Superior temporal gyrus (tissue), 1 donor: ENCODE measurements at regions not wholly inside any gene's neighbourhood (a gene's known extent, or its start where the extent isn't known, plus 50 kb on each side); places are given as distances from the start of the nearest gene placed in this dataset.
A peak's percentile ranks its signal among the peaks of the same experiment; 100 is the strongest.
"Not testable (repeated sequence)": the region's sequence is repeated elsewhere in the genome, so short reads cannot be mapped to it uniquely, and the experiment has no call there.

Source experiments
- DNase-seq: peaks from one replicate; pipeline ENCODE4 v3.0.0-alpha.2; 2016; ENCODE audit errors: extremely low spot score

DNA sequence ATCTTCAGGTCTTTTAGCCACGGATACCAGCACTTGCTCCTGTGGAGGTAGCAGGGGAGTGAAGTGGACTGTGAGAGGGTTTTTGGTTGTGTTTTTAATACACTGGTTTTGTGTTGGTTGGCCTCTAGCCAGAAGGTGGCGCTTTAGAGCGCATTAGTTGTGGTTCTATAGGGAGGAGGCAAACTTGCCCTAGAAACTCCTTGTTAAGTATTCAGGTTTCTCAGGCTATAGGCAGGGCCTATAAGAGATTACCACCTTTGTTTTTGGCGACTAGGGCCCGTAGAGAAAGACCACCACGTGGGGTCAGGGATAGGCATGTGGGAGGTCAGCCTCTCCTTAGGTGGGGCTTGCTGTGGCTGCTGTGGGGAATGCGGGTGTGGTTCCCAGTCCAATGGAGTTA is 221.6 kb upstream of the SPANXN4 start:
- no peak for DNase-seq

DNA sequence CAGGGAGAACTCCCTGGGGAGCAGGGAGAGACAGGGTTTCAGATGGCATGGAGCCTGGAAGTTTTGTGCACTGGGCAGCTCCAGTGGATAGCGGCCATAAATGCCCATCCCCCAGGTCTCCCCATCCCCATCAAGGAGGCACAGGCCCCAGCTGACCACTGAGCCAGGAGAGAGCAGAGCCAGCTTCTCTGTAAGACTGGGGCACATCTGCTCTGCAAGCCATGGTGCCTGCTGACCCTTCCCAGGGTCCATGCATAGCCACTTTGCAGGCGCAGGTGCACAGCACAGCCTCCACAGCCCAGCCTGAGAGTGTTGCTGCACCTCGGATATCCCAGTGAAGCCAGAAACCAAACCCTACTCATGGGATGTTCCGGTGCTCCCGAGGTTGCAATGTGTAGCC is 206.3 kb upstream of the SPANXN4 start:
- no peak for DNase-seq

DNA sequence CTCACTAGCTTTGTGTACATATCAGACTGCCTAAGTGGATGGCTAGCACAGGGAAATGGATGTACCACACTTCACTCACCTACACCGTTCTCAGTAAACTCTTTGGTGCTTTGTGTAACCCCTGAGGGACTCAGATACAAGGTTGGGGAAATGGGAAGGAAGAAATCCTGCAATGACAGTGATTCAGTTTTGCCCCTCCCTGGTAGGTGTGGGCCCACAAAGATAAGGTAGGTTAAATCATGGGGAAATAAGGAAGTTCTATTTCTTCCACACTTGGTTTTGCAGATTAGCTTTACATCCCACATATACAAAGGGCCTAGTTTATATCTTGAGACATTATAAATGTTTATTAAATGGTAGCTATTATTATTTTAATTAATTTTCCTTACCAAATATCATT is 197.6 kb upstream of the SPANXN4 start:
- DNase-seq: no peak

DNA sequence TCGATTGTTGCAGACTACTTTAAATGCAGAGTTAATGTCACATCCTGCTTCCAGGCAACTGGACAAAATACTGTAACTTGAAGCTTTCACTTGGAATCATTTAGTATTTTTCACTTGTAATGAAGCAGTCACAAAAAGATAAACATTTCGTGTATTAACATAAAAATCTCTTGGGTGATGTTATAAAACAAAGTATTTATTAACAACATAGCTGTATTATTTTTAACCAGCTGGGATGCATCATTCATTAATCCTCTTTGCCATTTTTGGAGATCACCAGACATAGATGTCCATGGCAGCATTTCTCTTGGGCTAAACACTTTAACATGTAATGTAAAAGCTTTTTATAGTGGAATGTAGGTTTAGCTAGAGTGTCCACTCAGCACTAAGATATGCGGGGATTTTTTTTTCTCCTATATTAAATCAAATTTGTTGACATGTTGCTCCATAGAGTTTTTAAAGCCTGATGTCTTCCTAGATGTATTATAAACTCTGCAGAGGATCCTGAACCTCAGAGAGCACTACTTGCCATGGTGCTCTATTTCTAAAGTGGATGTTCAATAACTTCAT is 193.7 kb upstream of the SPANXN4 start:
- no peak for DNase-seq

DNA sequence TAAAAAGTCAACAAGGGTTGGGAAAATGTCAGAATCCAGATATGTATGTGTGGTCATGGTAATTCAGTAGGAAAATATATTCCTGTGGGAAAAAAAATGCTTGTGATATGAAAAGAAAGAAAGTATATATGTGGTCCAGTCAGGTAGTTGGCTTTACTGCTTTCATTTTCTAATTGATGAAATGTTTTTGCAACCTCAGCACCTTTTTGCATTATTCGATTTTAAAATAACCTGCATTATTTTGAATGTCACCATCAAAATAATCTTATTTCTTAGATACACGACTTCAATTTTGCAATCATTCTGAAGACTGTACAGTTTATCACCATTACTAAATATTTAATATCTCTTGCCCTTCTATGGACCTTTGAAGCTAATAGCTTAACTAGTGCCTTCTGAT is 170.8 kb upstream of the SPANXN4 start:
- DNase-seq: no peak

DNA sequence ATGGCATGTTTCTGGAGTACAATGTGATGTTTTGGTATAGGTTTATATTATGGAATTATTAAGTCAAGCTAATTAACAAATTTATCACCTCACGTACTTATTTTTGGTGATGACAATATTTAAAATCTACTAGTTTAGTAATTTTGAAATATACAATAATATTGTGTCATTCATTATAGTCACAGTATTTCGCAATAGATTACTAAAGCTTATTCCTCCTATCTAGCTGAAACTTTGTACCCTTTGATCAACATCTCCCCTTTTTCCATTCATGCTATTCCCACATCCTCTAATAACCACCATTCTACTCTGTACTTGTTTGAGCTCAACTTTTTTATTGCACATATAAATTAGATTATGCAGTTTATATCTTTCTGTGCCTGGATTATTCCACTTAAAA is 164.8 kb upstream of the SPANXN4 start:
- no peak for DNase-seq

DNA sequence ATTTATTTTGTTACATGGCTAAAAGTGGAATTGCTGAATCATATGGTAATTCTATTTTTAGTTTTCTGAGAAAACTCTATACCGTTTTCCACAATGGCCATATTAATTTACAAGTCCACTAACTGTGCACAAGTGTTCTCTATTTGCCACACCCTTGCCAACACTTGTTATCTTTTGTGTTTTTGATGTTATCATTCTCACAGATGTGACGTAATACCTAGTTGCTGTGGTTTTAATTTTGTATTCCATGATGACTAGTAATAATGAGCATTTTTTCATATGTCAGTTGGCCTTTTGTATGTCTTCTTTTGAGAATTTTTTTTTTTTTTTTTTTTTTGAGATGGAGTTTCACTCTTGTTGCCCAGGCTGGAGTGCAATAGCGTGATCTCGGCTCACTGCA is 164.2 kb upstream of the SPANXN4 start:
- DNase-seq: no peak

DNA sequence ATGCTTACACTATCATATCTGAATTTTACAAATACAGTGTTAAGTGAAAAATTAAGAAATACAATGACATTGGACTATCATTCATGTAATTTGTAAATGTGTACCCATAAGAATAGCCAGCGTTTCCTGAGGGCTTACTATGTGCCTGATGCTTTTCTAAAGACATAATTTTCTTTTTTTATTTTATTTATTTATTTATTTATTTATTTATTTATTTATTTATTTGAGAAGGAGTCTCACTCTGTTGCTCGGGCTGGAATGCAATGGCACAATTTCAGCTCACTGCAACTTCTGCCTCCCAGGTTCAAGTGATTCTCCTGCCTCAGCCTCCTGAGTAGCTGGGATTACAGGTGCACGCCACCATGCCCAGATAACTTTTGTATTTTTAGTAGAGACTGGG is 159.5 kb upstream of the SPANXN4 start:
- DNase-seq: not testable (repeated sequence)

DNA sequence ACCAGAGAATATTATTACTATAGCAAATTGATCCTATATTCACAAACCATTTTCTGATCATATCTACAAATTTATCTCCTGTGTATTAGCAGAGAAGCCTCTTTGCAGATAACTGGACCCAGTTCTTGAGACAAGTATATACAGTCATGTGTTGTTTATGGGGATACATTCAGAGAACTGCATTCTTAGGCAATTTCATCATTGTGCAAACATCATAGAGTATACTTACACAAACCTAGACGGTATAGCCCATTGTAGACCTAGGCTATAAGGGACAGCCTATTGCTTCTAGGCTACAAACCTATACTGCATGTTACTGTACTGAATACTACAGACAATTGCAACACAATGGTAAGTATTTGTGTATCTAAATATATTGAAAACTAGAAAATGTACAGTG is 152.5 kb upstream of the SPANXN4 start:
- no peak for DNase-seq

DNA sequence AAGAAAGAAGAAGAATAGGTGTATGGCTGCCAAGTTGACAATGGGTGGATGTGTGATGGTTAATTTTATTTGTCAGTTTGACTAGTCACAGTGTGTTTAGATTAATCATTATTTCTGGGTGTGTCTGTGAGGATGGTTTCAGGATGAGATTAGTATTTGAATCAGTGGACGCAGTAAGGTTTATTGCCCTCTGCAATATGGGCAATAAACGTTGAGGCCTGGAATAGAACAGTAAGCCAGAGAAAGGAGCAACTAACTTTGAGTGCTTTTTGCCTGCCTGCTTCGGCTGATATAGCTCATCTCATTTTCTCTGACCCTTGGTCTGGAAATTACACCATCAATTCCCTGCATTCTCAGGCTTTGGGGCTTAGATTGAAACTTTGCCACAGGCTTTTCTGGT is 140.8 kb upstream of the SPANXN4 start:
- DNase-seq: no peak

DNA sequence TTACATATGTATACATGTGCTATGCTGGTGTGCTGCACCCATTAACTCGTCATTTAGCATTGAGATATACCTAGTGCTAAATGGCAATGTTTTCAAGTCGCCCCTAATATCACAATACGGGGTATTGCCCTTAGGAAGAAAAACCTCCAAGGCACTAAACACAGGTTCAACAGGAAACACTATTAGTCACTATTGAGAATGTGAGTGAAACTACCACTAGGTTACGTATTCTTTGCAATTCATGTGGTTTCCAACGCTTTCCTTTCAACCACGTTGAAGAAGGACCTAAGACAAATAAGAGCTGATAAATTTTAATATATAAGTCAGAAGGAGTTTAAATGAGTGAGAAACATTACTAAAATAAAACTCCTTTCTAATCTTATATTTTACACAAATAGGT is 134.7 kb upstream of the SPANXN4 start:
- no peak for DNase-seq

DNA sequence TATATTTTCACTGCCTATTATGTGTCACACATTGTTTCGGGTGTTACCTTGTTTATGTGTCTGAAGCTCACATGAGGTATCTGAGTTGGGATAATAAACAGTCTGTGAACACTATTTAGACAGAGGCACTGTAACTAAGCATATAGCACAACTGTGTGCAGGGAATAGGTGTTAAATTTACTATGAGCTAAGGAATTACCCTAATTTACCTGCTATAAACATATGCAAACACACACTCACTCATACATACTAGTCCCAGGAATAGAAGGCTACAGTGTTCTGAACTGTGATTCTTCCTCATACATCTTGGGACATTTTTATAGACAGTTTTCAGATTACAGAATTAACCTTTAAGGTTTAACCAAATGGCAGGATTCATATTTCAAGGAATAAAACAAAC is 127.6 kb upstream of the SPANXN4 start:
- no peak for DNase-seq

DNA sequence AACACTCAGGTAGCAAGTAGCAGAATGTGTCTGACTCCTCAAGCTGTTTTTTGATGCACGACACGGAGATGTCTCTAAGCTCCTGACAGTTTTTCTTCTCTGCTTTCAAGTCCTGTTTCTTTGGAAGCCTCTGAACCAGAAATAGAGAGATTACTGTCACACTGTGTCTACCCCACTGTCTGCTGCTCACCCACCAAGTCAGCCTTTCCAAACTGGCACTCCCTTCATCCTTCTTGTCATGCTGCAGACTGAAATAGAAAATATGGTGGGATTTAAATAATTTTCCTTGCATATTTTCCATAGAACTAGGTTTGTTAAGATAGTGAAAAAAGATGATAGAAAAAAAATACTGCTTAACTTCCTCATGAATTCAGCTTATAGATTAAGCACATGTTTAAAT is 102.5 kb upstream of the SPANXN4 start:
- peak; percentile 9 for DNase-seq

DNA sequence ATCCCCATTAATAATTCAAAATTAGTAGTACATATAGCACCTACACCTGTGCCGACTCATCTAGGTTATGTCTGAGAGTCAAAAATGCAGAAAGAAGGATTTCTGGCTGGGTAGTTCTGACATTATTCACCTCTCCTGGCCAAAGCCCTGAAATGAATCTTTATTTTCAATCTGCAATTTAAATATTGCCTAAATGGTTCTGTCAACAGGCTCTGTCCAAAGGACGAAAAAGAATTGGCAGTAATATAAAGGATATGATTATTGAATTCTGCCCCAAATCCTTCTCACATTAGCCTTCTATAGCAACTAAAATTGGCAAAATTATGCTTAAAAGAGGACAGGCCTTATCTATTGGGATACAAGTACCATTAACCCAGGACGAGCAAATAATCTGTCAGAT is 86.9 kb upstream of the SPANXN4 start:
- DNase-seq: no peak

DNA sequence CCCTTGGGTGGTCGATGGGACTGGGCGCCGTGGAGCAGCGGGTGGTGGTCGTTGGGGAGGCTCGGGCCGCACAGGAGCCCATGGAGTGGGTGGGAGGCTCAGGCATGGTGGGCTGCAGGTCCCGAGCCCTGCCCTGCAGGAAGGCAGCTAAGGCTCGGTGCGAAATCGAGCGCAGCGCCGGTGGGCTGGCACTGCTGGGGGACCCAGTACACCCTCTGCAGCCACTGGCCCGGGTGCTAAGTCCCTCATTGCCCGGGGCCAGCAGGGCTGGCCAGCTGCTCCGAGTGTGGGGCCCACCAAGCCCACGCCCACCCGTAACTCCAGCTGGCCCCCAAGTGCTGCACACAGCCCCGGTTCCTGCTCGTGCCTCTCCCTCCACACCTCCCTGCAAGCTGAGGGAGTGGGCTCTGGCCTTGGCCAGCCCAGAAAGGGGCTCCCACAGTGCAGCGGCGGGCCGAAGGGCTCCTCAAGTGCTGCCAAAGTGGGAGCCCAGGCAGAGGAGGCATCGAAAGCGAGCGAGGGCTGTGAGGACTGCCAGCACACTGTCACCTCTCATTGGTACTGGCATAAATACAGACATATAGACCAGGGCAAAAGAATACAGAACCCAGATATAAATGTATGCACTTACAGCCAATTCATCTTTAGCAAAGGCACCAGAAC is 53.5 kb upstream of the SPANXN4 start:
- DNase-seq: not testable (repeated sequence)
